NCI-H748 treated with DMSO at 0.1 percent for 48 hours (cell line): ENCODE measurements at regions not wholly inside any gene's neighbourhood (a gene's known extent, or its start where the extent isn't known, plus 50 kb on each side); places are given as distances from the start of the nearest gene placed in this dataset.

Source experiments
- DNase-seq: peaks from one replicate; lab custom pipeline; 2025; lab: John Stamatoyannopoulos, UW

DNA sequence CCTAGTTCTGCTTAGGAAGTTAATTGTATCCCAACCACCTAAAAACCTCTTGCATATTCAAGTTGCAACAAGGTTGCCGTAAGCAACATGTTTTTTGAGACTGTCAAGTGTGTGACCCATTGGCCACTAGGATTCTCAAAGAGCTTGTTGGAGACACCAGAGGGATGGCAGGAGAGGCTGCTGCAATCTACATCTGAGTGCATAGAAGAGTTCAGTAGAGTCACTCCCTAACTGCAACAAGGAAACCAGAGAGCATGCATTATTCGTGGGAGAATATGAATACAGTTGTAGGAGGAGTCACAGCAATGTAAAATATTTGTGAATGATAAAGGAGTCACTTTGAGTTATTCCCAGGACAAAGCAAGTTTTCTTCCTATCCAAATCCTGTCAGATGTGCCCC, 538.6 kb downstream of the TNS3 start:
- DNase-seq = no peak

DNA sequence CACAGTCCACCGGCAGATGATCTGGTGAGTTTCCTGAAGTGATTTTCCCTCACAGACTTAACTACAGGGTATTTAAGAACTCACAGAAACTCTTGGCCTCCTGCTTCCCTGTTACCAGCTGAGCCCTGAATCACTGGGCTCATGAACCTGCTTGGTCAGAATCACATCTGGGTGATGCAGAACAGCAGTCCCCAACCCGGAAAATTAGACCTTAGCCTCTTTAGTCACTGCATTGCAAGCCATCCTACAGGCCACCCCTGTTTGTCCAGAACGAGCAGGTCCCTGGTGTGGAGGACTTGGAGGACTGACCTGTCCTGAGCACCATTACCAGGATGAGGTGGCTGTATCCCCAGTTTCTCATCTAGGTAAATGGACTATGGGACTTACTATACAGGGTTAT, 539.2 kb downstream of the TNS3 start:
- no peak for DNase-seq

DNA sequence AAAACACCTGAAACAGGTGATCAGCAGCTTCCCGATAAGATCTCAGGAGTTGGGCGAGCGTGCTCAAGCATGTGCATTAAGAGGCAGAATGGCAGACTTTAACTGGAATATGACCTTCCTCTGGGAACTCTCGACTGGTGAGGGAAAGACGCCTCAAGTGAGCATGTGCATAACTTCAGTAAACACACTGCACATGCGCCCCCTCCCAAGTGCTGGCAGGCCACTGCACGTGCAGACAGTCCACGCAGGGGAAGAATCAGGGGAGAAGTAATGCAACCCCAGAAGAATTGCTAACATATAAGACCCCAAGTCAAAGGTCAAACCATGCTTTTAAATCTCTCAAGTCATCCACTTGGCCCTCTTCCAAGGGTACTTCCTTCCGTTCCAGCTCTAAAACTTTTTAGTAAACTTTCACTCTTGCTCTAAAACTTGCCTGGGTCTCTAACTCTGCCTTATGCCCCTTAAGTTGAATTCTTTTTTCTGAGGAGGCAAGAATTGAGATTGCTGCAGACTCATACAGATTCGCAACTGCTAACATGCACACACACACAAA, 541.0 kb downstream of the TNS3 start:
- DNase-seq = no peak

GRCh38 chr7:47039904-47040303, 542.0 kb downstream of the TNS3 start:
- no peak for DNase-seq

- DNase-seq = no peak
Observed at GRCh38 chr7:47039089-47039648, 542.7 kb downstream of the TNS3 start.

GRCh38 chr7:47038621-47039020, 543.3 kb downstream of the TNS3 start:
- DNase-seq = no peak

DNA sequence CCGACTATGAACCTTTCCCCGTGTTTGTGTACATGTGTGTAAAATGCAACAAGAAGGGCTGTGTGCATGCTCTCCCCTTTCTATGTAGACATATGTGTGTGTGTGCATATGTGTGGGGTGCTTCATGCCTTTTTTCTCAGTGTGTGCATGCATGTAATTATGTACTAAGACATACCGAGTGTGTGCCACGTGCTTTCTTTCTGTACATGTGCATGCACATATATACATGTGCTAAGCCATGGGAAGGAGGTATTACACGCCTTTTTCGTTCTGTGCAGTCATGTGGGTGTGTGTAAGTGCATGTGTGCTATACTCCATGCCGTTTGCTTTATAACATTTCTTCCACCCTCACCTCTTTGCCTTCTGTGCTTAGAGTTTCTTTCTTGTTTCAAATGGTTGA, 544.3 kb downstream of the TNS3 start:
- no peak for DNase-seq

DNA sequence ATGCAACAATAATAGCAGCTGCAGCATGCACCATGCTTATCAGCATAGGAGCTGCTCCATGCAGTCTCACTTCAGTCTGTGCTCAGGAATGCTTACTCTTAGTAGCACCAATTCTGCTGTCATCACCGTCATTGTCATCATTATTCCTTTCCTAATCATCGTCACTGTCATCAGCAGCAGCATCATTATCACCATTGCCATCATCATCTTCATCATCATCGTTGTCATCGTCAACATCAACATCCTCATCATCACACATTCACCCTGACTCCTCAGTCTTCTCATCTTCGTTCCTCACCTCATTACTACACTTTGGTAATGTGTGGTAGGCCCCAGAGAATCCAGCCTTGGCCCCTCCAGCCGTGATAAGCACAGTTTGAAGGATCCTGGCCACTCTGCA, 545.0 kb downstream of the TNS3 start:
- DNase-seq = no peak

GRCh38 chr7:47035522-47035921, 546.4 kb downstream of the TNS3 start:
- no peak for DNase-seq

DNA sequence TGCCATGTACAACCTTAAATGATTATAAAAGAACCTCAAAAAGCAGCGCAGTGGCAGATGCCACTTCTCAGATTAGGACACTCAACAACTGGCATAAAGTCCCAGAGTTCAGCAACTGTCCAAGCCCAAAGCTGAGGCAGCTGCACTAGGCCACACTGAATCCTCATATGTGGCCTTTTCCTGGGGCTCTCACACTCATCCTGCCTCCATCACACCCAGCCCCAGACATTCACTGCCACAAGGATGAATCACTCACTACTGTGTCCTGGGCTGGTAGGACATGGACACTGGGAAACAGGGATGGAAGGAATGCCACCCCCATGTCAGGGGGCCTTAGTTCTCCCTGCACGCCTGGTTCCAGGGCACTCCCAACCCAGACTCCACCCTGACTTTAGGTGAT, 547.7 kb downstream of the TNS3 start:
- no peak for DNase-seq

GRCh38 chr7:47032536-47032908, 549.4 kb downstream of the TNS3 start:
- DNase-seq = no peak

GRCh38 chr7:47031786-47032535, 550.0 kb downstream of the TNS3 start:
- DNase-seq = no peak

DNA sequence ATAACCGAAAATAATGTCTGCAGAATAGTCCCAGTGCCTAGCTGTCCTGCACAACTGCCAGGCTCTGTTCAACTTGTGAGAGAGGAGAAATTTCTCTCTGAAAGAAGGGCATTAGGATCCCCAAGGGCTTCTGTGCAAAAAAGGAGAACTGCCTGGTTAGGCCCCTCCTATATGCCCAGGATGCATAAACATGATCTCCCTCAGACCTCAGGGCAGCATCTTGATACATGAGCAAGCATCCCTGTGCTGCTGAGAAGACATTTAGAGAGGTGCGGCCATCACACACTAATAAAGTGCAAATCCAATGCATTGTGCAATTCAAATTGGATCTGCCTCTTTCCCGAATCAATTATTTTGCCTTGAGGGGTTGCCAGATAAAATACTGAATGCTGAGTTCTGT, 553.6 kb downstream of the TNS3 start:
- DNase-seq = no peak

DNA sequence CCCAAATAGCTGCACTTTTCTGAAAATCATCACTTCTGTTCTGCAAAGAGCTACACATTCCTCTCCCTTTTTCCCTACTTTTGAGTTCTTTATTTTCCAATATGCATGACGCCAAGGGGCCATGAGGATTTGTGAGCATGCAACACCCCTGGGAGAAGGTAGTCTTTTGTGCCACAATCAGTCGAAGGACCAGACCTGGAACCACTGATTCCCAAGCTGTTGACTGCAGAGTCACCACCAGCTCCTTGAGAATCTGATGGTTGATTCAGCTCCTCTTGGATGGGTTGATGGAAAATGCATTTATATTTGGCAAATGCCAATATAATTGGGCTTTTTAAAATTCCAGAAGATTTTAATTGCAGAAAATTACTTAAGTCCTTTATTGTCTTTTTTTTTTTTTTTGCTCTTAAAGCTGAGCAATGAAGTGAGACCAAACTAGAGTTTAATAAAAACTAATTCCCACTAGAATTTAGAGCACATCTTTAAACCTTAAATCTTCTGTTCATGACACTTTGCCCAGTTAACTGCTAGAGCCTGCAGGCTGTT, 554.1 kb downstream of the TNS3 start:
- no peak for DNase-seq

DNA sequence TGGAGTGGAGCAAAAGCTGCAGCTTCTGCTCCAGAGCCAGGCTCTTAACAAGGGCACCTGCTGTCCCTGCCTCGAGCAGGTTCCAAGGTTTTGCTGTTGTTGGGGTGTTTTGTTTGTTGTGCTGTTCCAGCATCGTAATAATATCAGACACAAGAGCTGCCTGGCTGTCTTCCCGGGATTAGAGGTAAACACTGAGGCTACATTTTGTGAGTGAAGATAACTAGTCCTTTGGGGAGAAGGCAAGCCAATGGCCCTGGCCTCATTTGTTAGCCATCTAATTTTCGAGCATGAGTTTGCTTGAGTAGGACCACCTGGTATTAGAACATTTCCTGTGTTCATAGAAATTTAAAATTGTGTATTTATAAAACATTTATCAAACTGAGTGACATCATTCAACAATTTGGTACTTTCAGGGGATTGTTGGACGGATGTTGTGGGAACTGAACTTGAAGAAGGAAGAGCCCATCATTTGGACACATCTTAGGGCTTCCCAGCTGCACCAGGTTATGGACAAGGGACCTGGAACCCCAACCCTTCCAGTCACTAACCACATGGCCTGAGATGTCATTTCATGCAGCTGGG, 555.0 kb downstream of the TNS3 start:
- no peak for DNase-seq

GRCh38 chr7:47024991-47025390, 556.9 kb downstream of the TNS3 start:
- DNase-seq = no peak

DNA sequence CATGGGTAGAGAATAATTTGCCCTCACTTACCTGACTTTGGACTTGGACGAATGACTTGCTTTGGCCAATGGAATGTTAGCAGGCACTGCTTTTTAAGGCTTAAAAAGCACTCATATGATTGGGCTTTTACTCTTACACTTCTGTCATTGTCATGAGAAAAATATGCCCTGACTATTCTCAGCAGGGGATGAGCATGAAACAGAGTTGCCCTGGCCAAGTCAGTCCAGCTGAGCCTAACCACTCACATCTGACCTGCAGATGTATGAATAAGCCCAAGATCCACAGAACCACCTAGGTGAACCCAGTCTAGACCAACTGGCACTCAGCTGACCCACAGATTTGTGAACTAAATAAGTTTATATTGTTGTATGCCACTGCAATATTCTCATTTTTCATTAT, 573.5 kb downstream of the TNS3 start:
- no peak for DNase-seq

DNA sequence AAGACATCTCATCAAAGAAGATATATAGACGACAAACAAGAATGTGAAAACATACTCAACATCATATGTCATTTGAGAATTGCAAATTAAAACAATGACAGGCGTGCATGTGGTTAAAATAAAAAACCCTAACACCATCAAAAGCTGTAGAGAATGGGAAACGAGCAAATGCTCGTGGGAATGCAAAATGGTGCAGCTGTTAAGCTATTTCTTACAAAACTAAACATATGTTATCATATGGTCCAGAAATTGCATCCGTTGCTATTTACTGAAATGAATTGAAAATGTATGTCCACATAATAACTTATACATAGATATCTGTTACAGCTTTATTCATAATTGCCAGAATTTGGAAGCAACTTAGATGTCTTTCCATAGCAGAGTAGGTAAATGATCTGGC, 574.4 kb downstream of the TNS3 start:
- no peak for DNase-seq

- DNase-seq = no peak
Observed at GRCh38 chr7:47000561-47000960, 581.4 kb downstream of the TNS3 start.

GRCh38 chr7:46999866-47000265, 582.0 kb downstream of the TNS3 start:
- no peak for DNase-seq

DNA sequence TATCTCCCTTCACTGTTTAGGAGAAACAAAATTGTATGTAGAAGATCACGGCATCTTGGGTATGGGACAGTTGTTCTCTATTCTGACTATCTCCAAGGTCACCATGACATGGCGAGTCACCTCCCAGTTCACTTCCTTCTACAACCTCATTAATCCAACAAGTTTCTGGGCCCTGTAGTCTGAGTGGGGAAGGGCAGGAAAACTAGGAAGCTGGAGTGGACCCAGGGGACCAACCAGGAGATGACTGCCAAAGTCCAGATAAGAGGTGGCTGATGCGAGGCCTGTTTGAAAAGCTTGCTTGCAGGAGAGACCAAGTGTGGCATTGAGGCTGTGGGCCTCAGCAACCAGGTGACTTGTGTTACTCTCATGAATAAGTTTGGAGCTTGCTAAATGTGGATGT, 584.9 kb downstream of the TNS3 start:
- DNase-seq = no peak

DNA sequence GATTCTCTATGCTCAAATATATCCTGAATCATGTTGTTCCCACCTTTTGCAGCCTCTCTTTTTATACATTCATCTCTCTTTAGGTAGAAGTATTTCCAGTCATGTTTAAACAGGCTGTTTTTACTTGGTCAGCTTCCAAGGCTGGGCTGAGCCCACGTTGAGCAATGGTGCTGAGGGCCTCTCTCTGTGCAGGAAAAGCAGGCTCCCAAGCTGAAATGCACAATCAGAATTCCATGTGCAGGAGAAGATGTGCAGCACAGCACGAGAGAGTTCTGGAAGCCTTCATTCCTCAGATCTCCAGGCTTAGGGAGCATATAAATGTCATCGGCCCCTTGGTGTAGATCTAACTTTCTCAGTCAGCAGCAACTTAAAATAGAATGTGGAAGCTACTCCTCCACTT, 588.5 kb downstream of the TNS3 start:
- no peak for DNase-seq

- DNase-seq = no peak
Observed at GRCh38 chr7:46990761-46991160, 591.1 kb downstream of the TNS3 start.
